C4-2B (cell line): ENCODE measurements at regions not wholly inside any gene's neighbourhood (a gene's known extent, or its start where the extent isn't known, plus 50 kb on each side); places are given as distances from the start of the nearest gene placed in this dataset.

Source experiments
- CTCF ChIP-seq: fragments of 450-650 bp; conservative IDR thresholded peaks from 2 replicates; pipeline ENCODE4 v1.5.1; 2017; ENCODE audit warnings: mild to moderate bottlenecking
- ZFX ChIP-seq: fragments of 450-650 bp; IDR thresholded peaks from 2 replicates; pipeline ENCODE4 v1.6.1; 2017

- TF ChIP-seq CTCF (no peak), ZFX (no peak)
Observed at GRCh38 chr1:80994934-80995333, 805.8 kb upstream of the ADGRL2 start.
